ENCODE measurements at regions not wholly inside any gene's neighbourhood (a gene's known extent, or its start where the extent isn't known, plus 50 kb on each side); places are given as distances from the start of the nearest gene placed in this dataset.

DNA sequence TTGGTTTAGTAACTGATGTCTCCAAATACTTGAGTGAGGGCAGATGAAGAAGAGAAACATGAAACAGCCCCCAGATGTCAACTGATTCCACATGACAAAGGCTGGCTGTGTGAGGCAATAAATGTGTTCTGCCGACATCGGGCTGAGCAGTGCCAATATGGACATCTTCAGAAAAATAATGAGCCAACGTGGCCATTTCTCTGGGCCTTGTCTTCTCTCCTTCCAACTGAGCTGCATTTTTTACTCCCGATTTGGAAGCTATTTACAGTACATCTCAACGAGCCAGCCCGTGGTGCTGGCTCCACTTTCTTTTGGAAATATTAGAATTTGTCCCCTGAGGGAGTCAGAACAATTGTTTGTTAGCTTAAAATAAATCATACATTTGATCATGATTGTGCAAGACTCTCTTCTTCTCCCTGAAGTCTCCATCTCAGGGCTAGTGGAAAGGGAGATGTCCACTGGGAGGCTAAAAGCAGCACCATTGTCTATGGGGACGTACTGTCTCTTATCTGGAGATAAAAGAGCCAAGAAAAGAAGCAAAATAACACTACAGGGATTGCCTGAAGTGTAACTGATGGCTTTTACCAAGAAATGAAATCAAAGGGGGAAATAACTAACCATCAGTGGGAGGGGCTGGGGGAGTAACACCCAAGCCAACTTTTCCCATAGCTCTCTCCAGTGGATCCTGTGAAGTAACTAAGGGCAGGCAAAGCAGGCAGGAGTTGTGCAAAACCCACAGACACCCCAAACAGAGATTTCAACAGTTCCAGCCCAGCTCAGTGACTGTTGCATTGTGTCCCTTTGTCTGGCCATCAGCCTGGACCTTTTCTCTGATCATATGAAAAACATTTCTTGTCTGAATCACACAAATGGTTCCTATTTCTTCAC, 114.8 kb downstream of the RDH14 start:
- no peaks in the 10 kb centered on the region for H3K9me3 ChIP-seq (ENCODE audit: control insufficient read depth, low read depth, low read length)
- H3K79me2 ChIP-seq (ENCODE audit: control insufficient read depth, insufficient read depth, low read length): no peaks in the 10 kb centered on the region
- DNase-seq (ENCODE audit: low read depth, low spot score): no peak
- H3K9me1 ChIP-seq (ENCODE audit: control insufficient read depth, extremely low read depth, insufficient read depth, low read length): no peaks in the 10 kb centered on the region
- H3K9ac ChIP-seq (ENCODE audit: control insufficient read depth, extremely low read depth, insufficient read depth, low read length): no peak overlapping the region
- dilution Hi-C loops (cut with MboI; ENCODE audit: extremely low pct_ligation_motif_present, low sequenced_read_pairs): no loop called here
- no peak overlapping the region for H3K4me2 ChIP-seq (ENCODE audit: control insufficient read depth, extremely low read depth, insufficient read depth, low read depth, low read length)
- no peak overlapping the region for H3K4me3 ChIP-seq (ENCODE audit: control insufficient read depth in 2 of 3, extremely low read depth in 1 of 3, insufficient read depth in 2 of 3, low read depth in 1 of 3, low read length in 3 of 3)
- no peaks in the 10 kb centered on the region for H4K20me1 ChIP-seq (ENCODE audit: control insufficient read depth, extremely low read depth, insufficient read depth, low read length)
- no peak for FAIRE-seq
- H3K4me1 ChIP-seq (ENCODE audit: control insufficient read depth, extremely low read depth, insufficient read depth, low read length): no peaks in the 10 kb centered on the region
- no peak overlapping the region for H3K27ac ChIP-seq (ENCODE audit: control insufficient read depth, insufficient read depth, low read length)
- no peaks in the 10 kb centered on the region for H3K36me3 ChIP-seq (ENCODE audit: control insufficient read depth in 2 of 2, extremely low read depth in 1 of 2, insufficient read depth in 2 of 2, low read length in 2 of 2)
- peaks cover 13% of the 10 kb centered on the region for H3K27me3 ChIP-seq (ENCODE audit: control insufficient read depth, extremely low read depth, insufficient read depth, low read length)
- TF ChIP-seq, protein P1, sequence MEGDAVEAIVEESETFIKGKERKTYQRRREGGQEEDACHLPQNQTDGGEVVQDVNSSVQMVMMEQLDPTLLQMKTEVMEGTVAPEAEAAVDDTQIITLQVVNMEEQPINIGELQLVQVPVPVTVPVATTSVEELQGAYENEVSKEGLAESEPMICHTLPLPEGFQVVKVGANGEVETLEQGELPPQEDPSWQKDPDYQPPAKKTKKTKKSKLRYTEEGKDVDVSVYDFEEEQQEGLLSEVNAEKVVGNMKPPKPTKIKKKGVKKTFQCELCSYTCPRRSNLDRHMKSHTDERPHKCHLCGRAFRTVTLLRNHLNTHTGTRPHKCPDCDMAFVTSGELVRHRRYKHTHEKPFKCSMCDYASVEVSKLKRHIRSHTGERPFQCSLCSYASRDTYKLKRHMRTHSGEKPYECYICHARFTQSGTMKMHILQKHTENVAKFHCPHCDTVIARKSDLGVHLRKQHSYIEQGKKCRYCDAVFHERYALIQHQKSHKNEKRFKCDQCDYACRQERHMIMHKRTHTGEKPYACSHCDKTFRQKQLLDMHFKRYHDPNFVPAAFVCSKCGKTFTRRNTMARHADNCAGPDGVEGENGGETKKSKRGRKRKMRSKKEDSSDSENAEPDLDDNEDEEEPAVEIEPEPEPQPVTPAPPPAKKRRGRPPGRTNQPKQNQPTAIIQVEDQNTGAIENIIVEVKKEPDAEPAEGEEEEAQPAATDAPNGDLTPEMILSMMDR (optimal IDR thresholded peaks at IDR 0.05 in 1 of 3, IDR thresholded peaks at IDR 0.05 in 1 of 3, conservative IDR thresholded peaks at IDR 0.05 in 1 of 3; ENCODE audit: extremely low read depth in 1 of 3, insufficient read depth in 2 of 3, low read length in 3 of 3): no peak
- no peak for TF ChIP-seq EZH2 (IDR thresholded peaks at IDR 0.05; ENCODE audit: low read length)
- H2AFZ ChIP-seq (ENCODE audit: control insufficient read depth, low read length): no peak overlapping the region

GRCh38 chr2:18444806-18445205, 115.6 kb downstream of the RDH14 start:
- Histone ChIP-seq H3K4me2 (ENCODE audit: control insufficient read depth, extremely low read depth, insufficient read depth, low read depth, low read length) (no peak overlapping the region), H4K20me1 (ENCODE audit: control insufficient read depth, extremely low read depth, insufficient read depth, low read length) (no peaks in the 10 kb centered on the region), H3K27ac (ENCODE audit: control insufficient read depth, insufficient read depth, low read length) (no peak overlapping the region), H3K9me1 (ENCODE audit: control insufficient read depth, extremely low read depth, insufficient read depth, low read length) (no peaks in the 10 kb centered on the region), H3K4me1 (ENCODE audit: control insufficient read depth, extremely low read depth, insufficient read depth, low read length) (no peaks in the 10 kb centered on the region), H2AFZ (ENCODE audit: control insufficient read depth, low read length) (no peak overlapping the region), H3K9me3 (ENCODE audit: control insufficient read depth, low read depth, low read length) (no peaks in the 10 kb centered on the region), H3K9ac (ENCODE audit: control insufficient read depth, extremely low read depth, insufficient read depth, low read length) (no peak overlapping the region), H3K79me2 (ENCODE audit: control insufficient read depth, insufficient read depth, low read length) (no peaks in the 10 kb centered on the region), H3K36me3 (ENCODE audit: control insufficient read depth in 2 of 2, extremely low read depth in 1 of 2, insufficient read depth in 2 of 2, low read length in 2 of 2) (no peaks in the 10 kb centered on the region), H3K4me3 (ENCODE audit: control insufficient read depth in 2 of 3, extremely low read depth in 1 of 3, insufficient read depth in 2 of 3, low read depth in 1 of 3, low read length in 3 of 3) (no peak overlapping the region), H3K27me3 (ENCODE audit: control insufficient read depth, extremely low read depth, insufficient read depth, low read length) (peaks cover 13% of the 10 kb centered on the region)
- TF ChIP-seq, protein P1 (optimal IDR thresholded peaks at IDR 0.05 in 1 of 3, IDR thresholded peaks at IDR 0.05 in 1 of 3, conservative IDR thresholded peaks at IDR 0.05 in 1 of 3; ENCODE audit: extremely low read depth in 1 of 3, insufficient read depth in 2 of 3, low read length in 3 of 3): no peak
- TF ChIP-seq EZH2 (IDR thresholded peaks at IDR 0.05; ENCODE audit: low read length): no peak
- dilution Hi-C loops (cut with MboI; ENCODE audit: extremely low pct_ligation_motif_present, low sequenced_read_pairs): no loop called here
- DNase-seq (ENCODE audit: low read depth, low spot score): no peak
- no peak for FAIRE-seq

Data from keratinocyte (primary cell).